Fibroblast of skin of abdomen (primary cell): ENCODE measurements at regions not wholly inside any gene's neighbourhood (a gene's known extent, or its start where the extent isn't known, plus 50 kb on each side); places are given as distances from the start of the nearest gene placed in this dataset.

Experiments used
- DNase-seq: peaks from one replicate; pipeline ENCODE4 v3.0.0-alpha.2; 2013

GRCh38 chr6:76381612-76382011, 309.1 kb upstream of the IMPG1 start:
- DNase-seq = no peak

GRCh38 chr6:76351275-76351674, 278.8 kb upstream of the IMPG1 start:
- DNase-seq = no peak

GRCh38 chr6:76347539-76347938, 275.1 kb upstream of the IMPG1 start:
- DNase-seq = no peak

- DNase-seq = no peak
These were observed 270.2 kb upstream of the IMPG1 start for GRCh38 chr6:76342611-76343160.

- no peak for DNase-seq
These were observed 257.6 kb upstream of the IMPG1 start for GRCh38 chr6:76330031-76330430.

GRCh38 chr6:76326871-76327270, 254.4 kb upstream of the IMPG1 start:
- DNase-seq = no peak
